ENCODE measurements at regions not wholly inside any gene's neighbourhood (a gene's known extent, or its start where the extent isn't known, plus 50 kb on each side); places are given as distances from the start of the nearest gene placed in this dataset.

DNA sequence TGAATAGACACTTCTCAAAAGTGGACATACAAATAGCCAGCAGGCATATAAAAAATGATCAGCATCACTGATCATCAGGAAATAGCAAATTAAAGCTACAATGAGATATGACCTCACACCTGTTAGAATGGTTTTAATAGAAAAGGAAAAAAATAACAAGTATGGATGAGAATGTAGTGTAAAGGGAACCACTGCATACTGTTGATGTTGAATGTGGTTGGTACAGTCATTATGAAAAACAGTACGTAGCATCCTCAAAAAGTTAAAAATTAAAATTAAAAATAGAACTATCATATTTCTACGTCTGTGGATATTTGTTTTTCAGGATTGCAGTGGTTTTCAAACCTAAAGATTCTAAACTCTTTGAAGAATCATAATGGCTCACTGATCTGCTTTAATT is 215.1 kb upstream of the NREP start:
- TF ChIP-seq, protein P1, sequence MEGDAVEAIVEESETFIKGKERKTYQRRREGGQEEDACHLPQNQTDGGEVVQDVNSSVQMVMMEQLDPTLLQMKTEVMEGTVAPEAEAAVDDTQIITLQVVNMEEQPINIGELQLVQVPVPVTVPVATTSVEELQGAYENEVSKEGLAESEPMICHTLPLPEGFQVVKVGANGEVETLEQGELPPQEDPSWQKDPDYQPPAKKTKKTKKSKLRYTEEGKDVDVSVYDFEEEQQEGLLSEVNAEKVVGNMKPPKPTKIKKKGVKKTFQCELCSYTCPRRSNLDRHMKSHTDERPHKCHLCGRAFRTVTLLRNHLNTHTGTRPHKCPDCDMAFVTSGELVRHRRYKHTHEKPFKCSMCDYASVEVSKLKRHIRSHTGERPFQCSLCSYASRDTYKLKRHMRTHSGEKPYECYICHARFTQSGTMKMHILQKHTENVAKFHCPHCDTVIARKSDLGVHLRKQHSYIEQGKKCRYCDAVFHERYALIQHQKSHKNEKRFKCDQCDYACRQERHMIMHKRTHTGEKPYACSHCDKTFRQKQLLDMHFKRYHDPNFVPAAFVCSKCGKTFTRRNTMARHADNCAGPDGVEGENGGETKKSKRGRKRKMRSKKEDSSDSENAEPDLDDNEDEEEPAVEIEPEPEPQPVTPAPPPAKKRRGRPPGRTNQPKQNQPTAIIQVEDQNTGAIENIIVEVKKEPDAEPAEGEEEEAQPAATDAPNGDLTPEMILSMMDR (IDR thresholded peaks at IDR 0.05), result no peak
- TF ChIP-seq POLR2A (IDR thresholded peaks at IDR 0.05) (no peak), POLR2AphosphoS5 (IDR thresholded peaks at IDR 0.05; ENCODE audit: insufficient read depth in 1 of 2, low read depth in 1 of 2) (no peak)
- Histone ChIP-seq H3K4me1 (peaks cover 7% of the 10 kb centered on the region), H3K36me3 (no peaks in the 10 kb centered on the region), H3K4me3 (no peak overlapping the region), H3K27ac (no peak overlapping the region), H3K9me3 (no peaks in the 10 kb centered on the region), H3K27me3 (no peaks in the 10 kb centered on the region)
- no peak for DNase-seq (ENCODE audit: extremely low spot score in 2 of 2)
- intact Hi-C loops (cut with DNase I), result no loop called here

DNA sequence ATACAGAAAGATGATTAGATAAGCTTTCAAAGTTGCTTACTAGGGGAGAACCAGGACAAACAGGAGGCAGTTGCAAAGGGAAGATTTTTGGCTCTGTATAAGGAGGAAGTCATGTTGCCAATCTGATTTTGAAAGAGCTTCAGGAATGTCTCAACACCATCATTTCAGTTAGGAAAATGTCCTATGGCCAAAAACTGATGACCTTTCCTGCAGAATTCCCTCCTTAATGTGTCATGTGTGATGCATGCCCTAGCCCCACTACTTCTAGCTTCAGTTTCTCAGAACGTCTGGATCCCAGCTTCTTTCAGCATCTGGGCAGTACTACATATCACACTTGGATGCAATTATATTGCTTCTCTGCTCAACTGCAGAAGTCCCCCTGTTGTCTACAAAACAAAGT is 211.5 kb upstream of the NREP start:
- Histone ChIP-seq H3K36me3 (no peaks in the 10 kb centered on the region), H3K9me3 (no peaks in the 10 kb centered on the region), H3K27ac (no peak overlapping the region), H3K4me1 (no peaks in the 10 kb centered on the region), H3K27me3 (no peaks in the 10 kb centered on the region), H3K4me3 (no peak overlapping the region)
- DNase-seq (ENCODE audit: extremely low spot score in 2 of 2), result no peak
- intact Hi-C loops (cut with DNase I), result no loop called here
- no peak for TF ChIP-seq POLR2A (IDR thresholded peaks at IDR 0.05)
- no peak for TF ChIP-seq POLR2AphosphoS5 (IDR thresholded peaks at IDR 0.05; ENCODE audit: insufficient read depth in 1 of 2, low read depth in 1 of 2)
- TF ChIP-seq, protein P1 (IDR thresholded peaks at IDR 0.05), result no peak

DNA sequence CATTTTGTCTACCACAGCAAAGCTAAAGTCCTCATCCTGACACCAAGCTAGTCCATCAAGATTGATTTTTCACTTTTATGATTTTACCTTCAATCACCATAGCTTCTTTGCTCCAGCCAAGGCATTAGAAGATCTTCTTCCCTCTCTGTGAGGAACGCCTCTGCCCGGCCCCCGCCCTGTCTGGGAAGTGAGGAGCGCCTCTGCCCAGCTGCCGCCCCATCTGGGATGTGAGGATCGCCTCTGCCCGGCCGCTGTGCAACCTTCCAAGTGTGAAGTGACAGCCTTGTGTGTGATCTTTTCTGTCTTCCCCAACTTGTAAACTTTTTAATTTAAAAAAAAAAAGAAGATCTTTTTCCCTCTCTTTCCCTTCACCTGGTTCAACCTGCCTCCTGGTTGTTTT is 210.5 kb upstream of the NREP start:
- TF ChIP-seq POLR2A (IDR thresholded peaks at IDR 0.05), result no peak
- TF ChIP-seq, protein P1 (IDR thresholded peaks at IDR 0.05), result no peak
- no peak for TF ChIP-seq POLR2AphosphoS5 (IDR thresholded peaks at IDR 0.05; ENCODE audit: insufficient read depth in 1 of 2, low read depth in 1 of 2)
- intact Hi-C loops (cut with DNase I), result no loop called here
- H3K9me3 ChIP-seq, result no peaks in the 10 kb centered on the region
- H3K4me3 ChIP-seq, result no peak overlapping the region
- H3K36me3 ChIP-seq, result no peaks in the 10 kb centered on the region
- DNase-seq (ENCODE audit: extremely low spot score in 2 of 2), result no peak
- no peak overlapping the region for H3K27ac ChIP-seq
- H3K4me1 ChIP-seq, result no peaks in the 10 kb centered on the region
- no peaks in the 10 kb centered on the region for H3K27me3 ChIP-seq

DNA sequence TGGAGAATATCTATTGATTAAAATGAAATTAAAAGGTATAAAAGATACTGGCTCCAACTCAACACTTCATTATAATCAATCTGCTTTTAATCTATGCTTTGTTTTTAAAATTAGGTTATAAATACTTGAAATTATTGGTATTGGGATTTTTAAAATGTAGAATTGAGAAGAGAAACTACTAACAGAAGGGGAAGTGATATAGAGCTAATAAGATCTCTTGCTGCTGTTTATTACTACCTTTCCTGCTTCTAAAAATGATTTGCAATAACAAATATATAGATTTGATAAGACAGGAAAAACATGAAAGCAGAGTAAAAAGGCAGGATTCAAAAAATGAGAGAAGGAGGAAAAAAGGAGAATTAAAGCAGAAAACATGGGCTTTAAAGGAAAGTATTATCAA is 209.3 kb upstream of the NREP start:
- TF ChIP-seq, protein P1 (IDR thresholded peaks at IDR 0.05), result no peak
- TF ChIP-seq POLR2A (IDR thresholded peaks at IDR 0.05) (no peak), POLR2AphosphoS5 (IDR thresholded peaks at IDR 0.05; ENCODE audit: insufficient read depth in 1 of 2, low read depth in 1 of 2) (no peak)
- no peak for DNase-seq (ENCODE audit: extremely low spot score in 2 of 2)
- H3K27me3 ChIP-seq, result no peaks in the 10 kb centered on the region
- no peaks in the 10 kb centered on the region for H3K9me3 ChIP-seq
- no peak overlapping the region for H3K27ac ChIP-seq
- H3K36me3 ChIP-seq, result no peaks in the 10 kb centered on the region
- no peak overlapping the region for H3K4me3 ChIP-seq
- intact Hi-C loops (cut with DNase I), result no loop called here
- no peaks in the 10 kb centered on the region for H3K4me1 ChIP-seq

DNA sequence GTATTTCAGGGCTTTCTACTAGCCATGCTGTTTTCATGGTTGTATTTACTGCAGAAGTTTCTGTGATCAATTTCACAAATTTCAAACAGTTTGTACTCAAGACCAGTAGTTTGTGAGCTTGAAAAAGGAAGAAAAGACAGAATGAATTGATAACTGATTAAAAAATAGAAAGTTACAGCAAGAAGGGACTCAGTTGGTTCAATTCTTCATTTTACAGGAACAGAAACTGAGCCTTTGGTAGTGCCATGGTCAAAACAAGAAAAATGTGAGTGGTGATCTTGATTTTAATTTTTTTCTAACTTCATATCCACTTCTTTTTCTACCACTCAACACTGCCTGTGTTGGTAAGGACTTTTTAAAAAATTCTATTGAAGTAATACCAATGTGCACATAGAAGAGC is 206.6 kb upstream of the NREP start:
- Histone ChIP-seq H3K36me3 (no peaks in the 10 kb centered on the region), H3K27me3 (no peaks in the 10 kb centered on the region), H3K9me3 (no peaks in the 10 kb centered on the region), H3K4me3 (no peak overlapping the region), H3K27ac (no peak overlapping the region), H3K4me1 (no peaks in the 10 kb centered on the region)
- intact Hi-C loops (cut with DNase I), result no loop called here
- no peak for DNase-seq (ENCODE audit: extremely low spot score in 2 of 2)
- no peak for TF ChIP-seq POLR2AphosphoS5 (IDR thresholded peaks at IDR 0.05; ENCODE audit: insufficient read depth in 1 of 2, low read depth in 1 of 2)
- no peak for TF ChIP-seq POLR2A (IDR thresholded peaks at IDR 0.05)
- TF ChIP-seq, protein P1 (IDR thresholded peaks at IDR 0.05), result no peak

All from vagina (tissue), 2 donors.